Ovary (tissue), 7 donors: ENCODE measurements at regions not wholly inside any gene's neighbourhood (a gene's known extent, or its start where the extent isn't known, plus 50 kb on each side); places are given as distances from the start of the nearest gene placed in this dataset.

ENCODE experiments used
- DNase-seq, 5 donors: peaks; one replicate each; pipeline ENCODE4 v3.0.0-alpha.2; 2019 to 2020
- H3K27ac ChIP-seq, 2 donors: fragments of 200-600 bp; one replicate each; pipeline versions ENCODE4 v1.5.1 to v1.8.0; 2019 to 2022
- H3K27me3 ChIP-seq: fragments of 200-600 bp; one replicate; pipeline ENCODE4 v1.8.0; 2022
- H3K36me3 ChIP-seq: fragments of 200-600 bp; sonication (generic); one replicate; pipeline ENCODE4 v1.5.1; 2019
- H3K4me1 ChIP-seq: one replicate; pipeline ENCODE4 v1.8.1; 2013; ENCODE audit warnings: mild to moderate bottlenecking, moderate library complexity; ENCODE audit not compliant: insufficient read depth
- H3K4me3 ChIP-seq: fragments of 200-600 bp; sonication (generic); one replicate; pipeline ENCODE4 v1.5.1; 2017
- H3K9me3 ChIP-seq, 2 donors: fragments of 200-600 bp in 1 of 2; sonication (generic) in 1 of 2; one replicate each; pipeline versions ENCODE4 v1.5.1 to v1.8.1; 2013 to 2019; ENCODE audit warnings: mild to moderate bottlenecking in 1 of 2, moderate library complexity in 1 of 2
- CTCF ChIP-seq, 3 donors: fragments of 450-650 bp in 2 of 3; fragments of 200-600 bp in 1 of 3; IDR thresholded peaks; one replicate each; pipeline versions ENCODE4 v1.5.1 to v1.8.0; 2016 to 2022; ENCODE audit warnings: antibody characterized with exemption in 3 of 3, mild to moderate bottlenecking in 1 of 3
- EP300 ChIP-seq: sonication (generic); formaldehyde crosslinking; IDR thresholded peaks from one replicate; pipeline ENCODE4 v1.6.1; 2017; ENCODE audit warnings: antibody characterized with exemption
- POLR2A ChIP-seq: fragments of 450-650 bp; IDR thresholded peaks from one replicate; pipeline ENCODE4 v1.6.1; 2017; ENCODE audit warnings: antibody characterized with exemption, mild to moderate bottlenecking, moderate library complexity
- WGBS, 3 donors: extraction: QIAGEN DNeasy Blood & Tissue Kit in 1 of 3; methylation state at CpG; one replicate each; pipeline versions ENCODE4 v1.1.5 to v1.1.7; 2013 to 2017; 5-methylcytosine and 5-hydroxymethylcytosine counted together
- intact Hi-C, 4 donors: fragments of 100-400 bp; cut with DNase I; formaldehyde crosslinking; loops; one replicate each; pipeline versions ENCODE4 v1.11.0 to v1.15.1; 2022 to 2023
- donor health status: DM: no; HTN: no; CAD: no; lungs with moderate emphysema.
- donor health status: DM: no; HTN: no; CAD: no.
- donor health status: Bipolar disorder and iron deficiency.
- donor health status: DM: no; HTN: no; CAD: no.
- donor health status: DM: yes; HTN: yes; CAD: no.

GRCh38 chr14:104361101-104361591, 218.4 kb upstream of the C14orf180 start:
- no peaks in the 10 kb centered on the region for H3K27me3 ChIP-seq
- intact Hi-C loops = no loop called here
- H3K36me3 ChIP-seq = no peaks in the 10 kb centered on the region
- DNase-seq = peak in 3 of 5 donors; percentile 10 to 19 (median 13)
- H3K9me3 ChIP-seq = no peaks in the 10 kb centered on the region
- no peak overlapping the region for H3K27ac ChIP-seq
- H3K4me1 ChIP-seq = no peaks in the 10 kb centered on the region
- TF ChIP-seq EP300 (no peak), POLR2A (no peak), CTCF (IDR thresholded peaks at IDR 0.05) (no peak)
- 53 to 59% (median 56%) methylated on average over 14 of the region's 14 CpGs for WGBS, 3 donors
- no peak overlapping the region for H3K4me3 ChIP-seq

- no peak overlapping the region for H3K4me3 ChIP-seq
- no peaks in the 10 kb centered on the region for H3K9me3 ChIP-seq
- intact Hi-C loops = no loop called here
- WGBS, 3 donors = 58 to 63% (median 58%) methylated on average over 17 to 20 of the region's 20 CpGs
- TF ChIP-seq CTCF (IDR thresholded peaks at IDR 0.05) = no peak
- TF ChIP-seq EP300 = no peak
- TF ChIP-seq POLR2A = no peak
- DNase-seq = peak in 2 of 5 donors; percentile 12 to 25
- H3K27ac ChIP-seq = no peak overlapping the region
- H3K27me3 ChIP-seq = no peaks in the 10 kb centered on the region
- no peaks in the 10 kb centered on the region for H3K4me1 ChIP-seq
- H3K36me3 ChIP-seq = no peaks in the 10 kb centered on the region
Measured at GRCh38 chr14:104361921-104362681, 217.5 kb upstream of the C14orf180 start.

GRCh38 chr14:104362761-104363605, 216.6 kb upstream of the C14orf180 start:
- intact Hi-C loops = no loop called here
- Histone ChIP-seq H3K9me3 (no peaks in the 10 kb centered on the region), H3K4me3 (no peak overlapping the region), H3K4me1 (no peaks in the 10 kb centered on the region), H3K36me3 (no peaks in the 10 kb centered on the region), H3K27ac (no peak overlapping the region), H3K27me3 (no peaks in the 10 kb centered on the region)
- peak in 1 of 5 donors; percentile 13 for DNase-seq
- 89 to 94% (median 92%) methylated on average over 19 of the region's 19 CpGs for WGBS, 3 donors
- no peak for TF ChIP-seq POLR2A
- no peak for TF ChIP-seq CTCF (IDR thresholded peaks at IDR 0.05)
- TF ChIP-seq EP300 = no peak

- TF ChIP-seq POLR2A = no peak
- no peak for TF ChIP-seq CTCF (IDR thresholded peaks at IDR 0.05)
- no peak for TF ChIP-seq EP300
- Histone ChIP-seq H3K27ac (no peak overlapping the region), H3K36me3 (no peaks in the 10 kb centered on the region), H3K4me3 (no peak overlapping the region), H3K27me3 (no peaks in the 10 kb centered on the region), H3K9me3 (no peaks in the 10 kb centered on the region), H3K4me1 (no peaks in the 10 kb centered on the region)
- DNase-seq = peak in 2 of 5 donors; percentile 9 to 11
- 80 to 87% (median 84%) methylated on average over 19 to 20 of the region's 20 CpGs for WGBS, 3 donors
- intact Hi-C loops = no loop called here
Measured at GRCh38 chr14:104363891-104364760, 215.4 kb upstream of the C14orf180 start.
